ENCODE measurements at regions not wholly inside any gene's neighbourhood (a gene's known extent, or its start where the extent isn't known, plus 50 kb on each side); places are given as distances from the start of the nearest gene placed in this dataset.
"Not testable (repeated sequence)": the region's sequence is repeated elsewhere in the genome, so short reads cannot be mapped to it uniquely, and the experiment has no call there.

GRCh38 chr3:18236726-18237125, 188.4 kb downstream of the SATB1 start:
- DNase-seq (ENCODE audit: low read depth) = no peak

DNA sequence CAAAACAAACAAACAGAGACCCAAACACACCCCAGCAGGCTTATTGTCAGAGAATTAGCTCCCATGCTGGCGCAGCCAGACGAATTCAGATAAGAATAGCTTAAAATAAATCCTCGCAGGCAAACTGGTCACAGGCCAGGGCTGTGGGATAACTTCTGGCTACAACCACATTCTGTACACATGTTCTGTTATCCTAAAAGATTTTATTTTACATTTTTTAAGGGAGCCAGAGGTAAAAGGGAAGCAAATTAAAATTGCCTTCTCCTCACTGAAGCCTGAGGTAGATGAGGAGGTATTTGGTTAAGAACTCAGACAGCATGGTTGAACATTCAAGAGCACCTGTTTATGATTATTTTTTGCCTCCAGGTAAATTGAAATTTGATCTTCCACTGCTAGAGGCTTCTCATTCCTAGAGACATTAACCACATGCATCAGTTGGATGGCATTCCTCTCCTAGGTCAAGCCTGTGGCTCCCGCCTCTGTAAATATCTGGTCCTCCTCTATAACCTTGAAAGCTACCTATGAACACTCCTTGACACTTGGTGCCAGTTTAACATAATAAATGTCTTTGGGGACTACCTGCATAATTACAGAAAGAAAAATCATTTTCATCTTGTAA, 190.3 kb downstream of the SATB1 start:
- no peak for DNase-seq (ENCODE audit: low read depth)

DNA sequence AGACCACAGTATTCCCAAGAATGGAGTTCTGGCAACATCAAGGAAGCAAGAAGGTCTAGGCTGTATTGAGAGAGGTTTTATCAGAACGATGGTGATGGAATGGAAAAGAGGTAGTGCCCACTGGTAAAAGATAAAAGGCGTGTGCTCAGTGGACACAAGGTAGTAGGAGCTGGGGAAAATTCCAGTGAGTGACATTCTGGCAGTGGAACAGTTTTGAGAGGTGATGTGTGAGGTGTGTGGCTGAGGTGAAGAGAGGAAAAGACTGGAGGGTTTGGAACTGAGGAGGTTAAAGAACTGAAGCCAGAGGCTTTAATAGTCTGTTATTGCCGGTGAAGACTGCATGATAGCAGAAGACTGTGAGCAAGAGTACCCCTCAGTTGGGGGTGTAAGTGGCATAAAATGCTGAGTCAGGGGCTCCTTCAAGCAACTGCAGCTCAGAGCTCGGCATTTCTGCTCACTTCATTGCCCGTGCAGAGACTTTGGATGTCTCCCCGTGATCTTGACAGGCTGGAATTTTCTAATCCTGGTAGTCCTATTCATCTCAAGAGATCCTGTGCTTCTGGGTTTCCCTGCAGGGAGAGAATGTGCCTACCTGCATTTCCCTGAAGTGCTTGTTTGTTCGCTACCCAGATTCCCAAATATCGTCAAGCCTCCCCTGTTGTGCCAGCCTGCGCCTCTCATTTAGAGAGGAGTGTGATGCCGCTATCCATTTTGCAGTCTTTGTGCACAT, 191.0 kb downstream of the SATB1 start:
- no peak for DNase-seq (ENCODE audit: low read depth)

DNA sequence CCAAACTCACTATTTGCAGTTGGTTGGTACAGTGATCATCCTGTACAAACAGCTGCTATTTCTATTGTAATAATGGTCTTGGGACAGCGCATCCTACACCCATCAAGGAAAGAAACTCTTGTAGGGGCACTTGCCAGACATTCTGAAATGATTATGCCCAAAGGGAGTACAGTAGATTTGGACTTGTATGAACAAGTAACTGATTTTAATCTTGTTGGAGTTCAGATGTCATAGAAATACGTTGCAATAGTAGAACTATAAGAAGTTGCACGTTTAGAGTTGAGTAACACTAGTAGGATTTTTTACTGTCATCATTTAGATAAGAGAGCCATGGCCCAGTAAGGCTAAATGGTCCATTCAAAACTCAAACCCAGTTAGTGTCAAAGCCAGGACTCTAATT, 192.8 kb downstream of the SATB1 start:
- DNase-seq (ENCODE audit: low read depth) = no peak

GRCh38 chr3:18228060-18228459, 197.1 kb downstream of the SATB1 start:
- DNase-seq (ENCODE audit: low read depth) = no peak

DNA sequence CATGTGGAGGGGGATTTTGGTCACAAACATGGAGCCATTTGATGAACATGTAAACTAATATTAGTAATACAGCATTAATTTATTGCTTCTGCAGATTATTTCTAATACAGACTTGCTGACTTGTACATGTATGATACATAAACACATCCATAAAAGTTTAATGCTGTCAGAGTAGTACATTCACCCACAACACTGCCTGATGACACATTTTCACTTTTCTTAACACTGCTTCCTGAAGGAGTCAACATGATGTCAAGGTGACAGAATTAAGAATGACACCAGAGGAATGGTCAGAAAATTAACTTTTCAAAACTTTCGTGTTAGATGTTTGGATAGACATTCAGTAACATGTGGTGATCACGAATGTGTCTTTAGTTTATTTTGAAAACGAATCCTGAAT, 199.4 kb downstream of the SATB1 start:
- no peak for DNase-seq (ENCODE audit: low read depth)

DNA sequence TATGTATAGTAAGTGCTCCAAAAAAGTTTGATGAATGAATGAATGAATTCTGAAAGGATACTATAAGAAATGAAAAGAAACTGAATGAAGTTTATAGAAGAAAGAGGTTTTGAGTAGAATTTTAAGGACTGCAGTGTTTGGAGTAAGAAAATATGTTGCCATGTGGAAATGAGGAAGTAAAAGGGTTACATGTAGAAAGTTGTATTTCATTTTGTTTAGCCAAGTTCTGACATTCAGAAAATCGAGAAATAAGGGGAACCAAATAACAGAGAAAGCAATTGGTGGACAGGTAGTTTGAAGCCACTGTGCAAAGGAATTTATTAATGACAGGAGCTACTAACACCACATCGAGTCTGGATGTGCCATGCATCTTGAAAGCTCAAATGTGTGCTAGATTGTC, 200.7 kb downstream of the SATB1 start:
- DNase-seq (ENCODE audit: low read depth) = no peak

- DNase-seq (ENCODE audit: low read depth) = no peak
These were observed 201.2 kb downstream of the SATB1 start for GRCh38 chr3:18223974-18224373.

- no peak for DNase-seq (ENCODE audit: low read depth)
These were observed 201.6 kb downstream of the SATB1 start for GRCh38 chr3:18223571-18223970.

- no peak for DNase-seq (ENCODE audit: low read depth)
These were observed 202.5 kb downstream of the SATB1 start for GRCh38 chr3:18222686-18223085.

- no peak for DNase-seq (ENCODE audit: low read depth)
These were observed 207.5 kb downstream of the SATB1 start for GRCh38 chr3:18217507-18218174.

- DNase-seq (ENCODE audit: low read depth) = no peak
These were observed 208.1 kb downstream of the SATB1 start for GRCh38 chr3:18216996-18217395.

DNA sequence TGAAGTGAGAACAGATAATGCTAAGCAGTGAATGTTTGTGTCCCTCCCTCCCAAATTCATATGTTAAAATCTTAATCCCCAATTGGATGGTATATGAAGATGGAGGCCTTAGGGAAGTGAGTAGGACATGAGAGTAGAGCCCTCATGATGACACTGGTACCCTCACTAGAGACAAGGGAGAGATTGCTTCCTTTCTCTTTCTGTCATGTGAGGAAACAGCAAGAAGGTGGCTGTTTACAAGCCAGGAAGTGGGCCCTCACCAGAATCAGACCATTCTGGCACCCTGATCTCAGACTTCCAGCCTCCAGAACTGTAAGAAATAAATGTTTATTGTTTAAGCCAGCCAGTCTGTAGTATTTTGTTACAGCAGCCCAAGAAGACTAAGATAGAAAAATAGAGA, 209.5 kb downstream of the SATB1 start:
- no peak for DNase-seq (ENCODE audit: low read depth)

DNA sequence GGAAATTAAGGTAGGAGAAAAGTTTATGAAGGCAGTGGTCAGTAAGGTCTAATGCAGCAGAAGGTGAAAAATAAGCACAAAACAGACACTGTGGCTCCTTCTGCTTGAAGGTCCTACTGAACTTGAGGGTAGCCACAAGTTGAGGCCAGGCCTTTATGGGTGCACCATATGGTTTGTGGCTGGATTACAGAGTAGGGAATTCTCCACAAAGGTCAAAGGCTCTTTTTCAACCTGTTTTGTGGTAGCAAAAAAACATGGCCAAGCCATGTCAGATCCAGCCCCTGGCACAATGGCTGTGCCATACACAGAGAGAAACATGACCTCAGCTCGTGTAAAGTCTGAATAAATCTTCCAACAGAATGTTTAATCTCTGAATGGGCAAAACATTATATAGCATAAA, 214.0 kb downstream of the SATB1 start:
- no peak for DNase-seq (ENCODE audit: low read depth)

- DNase-seq (ENCODE audit: low read depth) = no peak
These were observed 216.3 kb downstream of the SATB1 start for GRCh38 chr3:18208856-18209255.

- no peak for DNase-seq (ENCODE audit: low read depth)
These were observed 217.0 kb downstream of the SATB1 start for GRCh38 chr3:18208091-18208490.

DNA sequence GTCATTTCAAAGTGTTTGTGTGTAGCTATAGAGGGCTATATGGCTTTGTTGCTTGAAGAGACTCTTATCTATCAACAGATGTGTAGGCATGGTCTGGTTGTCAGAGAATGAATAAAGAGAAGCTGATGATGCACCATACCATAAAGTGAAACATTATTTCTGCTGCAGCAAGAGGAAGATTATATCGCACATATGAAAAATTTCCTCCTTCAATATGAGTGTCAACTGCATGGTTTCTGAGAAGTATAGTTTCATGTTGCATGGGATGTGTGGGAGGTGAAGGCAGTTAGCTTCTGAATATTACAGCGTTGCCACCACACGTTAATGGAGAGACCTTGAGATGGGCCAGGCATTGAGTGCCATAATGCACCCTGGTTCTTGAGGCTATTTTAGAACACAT, 217.9 kb downstream of the SATB1 start:
- DNase-seq (ENCODE audit: low read depth) = no peak

DNA sequence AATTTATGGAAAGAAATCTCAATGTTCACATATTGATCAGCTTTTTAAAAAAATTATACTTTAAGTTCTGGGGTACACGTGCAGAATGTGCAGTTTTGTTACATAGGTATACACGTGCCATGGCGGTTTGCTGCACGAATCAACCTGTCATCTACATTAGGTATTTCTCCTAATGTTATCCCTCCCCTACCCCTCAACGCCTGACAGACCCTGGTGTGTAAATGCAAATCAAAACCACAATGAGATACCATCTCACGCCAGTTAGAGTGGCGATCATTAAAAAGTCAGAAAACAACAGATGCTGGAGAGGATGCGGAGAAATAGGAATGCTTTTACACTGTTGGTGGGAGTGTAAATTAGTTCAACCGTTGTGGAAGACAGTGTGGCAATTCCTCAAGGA, 219.4 kb downstream of the SATB1 start:
- DNase-seq (ENCODE audit: low read depth) = not testable (repeated sequence)

GRCh38 chr3:18201315-18201714, 223.8 kb downstream of the SATB1 start:
- no peak for DNase-seq (ENCODE audit: low read depth)

DNA sequence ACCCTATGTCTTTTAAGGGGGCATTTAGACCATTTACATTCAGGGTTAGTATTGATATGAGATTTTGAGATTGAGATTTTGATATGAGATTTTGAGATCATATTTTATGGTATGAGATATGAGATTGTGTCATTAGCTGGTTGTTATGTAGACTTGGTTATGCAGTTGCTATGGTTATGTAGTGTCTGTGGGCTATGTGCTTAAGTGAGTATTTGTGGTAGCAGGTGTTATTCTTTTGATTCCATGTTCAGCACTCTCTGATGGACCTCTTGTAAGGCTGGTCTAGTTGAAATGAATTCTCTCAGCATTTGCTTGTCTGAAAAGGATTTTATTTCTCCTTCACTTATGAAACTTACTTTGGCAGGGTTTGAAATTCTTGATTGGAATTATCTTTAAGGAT, 225.4 kb downstream of the SATB1 start:
- no peak for DNase-seq (ENCODE audit: low read depth)

- no peak for DNase-seq (ENCODE audit: low read depth)
These were observed 229.3 kb downstream of the SATB1 start for GRCh38 chr3:18195836-18196235.

GRCh38 chr3:18194431-18194830, 230.7 kb downstream of the SATB1 start:
- DNase-seq (ENCODE audit: low read depth) = no peak

DNA sequence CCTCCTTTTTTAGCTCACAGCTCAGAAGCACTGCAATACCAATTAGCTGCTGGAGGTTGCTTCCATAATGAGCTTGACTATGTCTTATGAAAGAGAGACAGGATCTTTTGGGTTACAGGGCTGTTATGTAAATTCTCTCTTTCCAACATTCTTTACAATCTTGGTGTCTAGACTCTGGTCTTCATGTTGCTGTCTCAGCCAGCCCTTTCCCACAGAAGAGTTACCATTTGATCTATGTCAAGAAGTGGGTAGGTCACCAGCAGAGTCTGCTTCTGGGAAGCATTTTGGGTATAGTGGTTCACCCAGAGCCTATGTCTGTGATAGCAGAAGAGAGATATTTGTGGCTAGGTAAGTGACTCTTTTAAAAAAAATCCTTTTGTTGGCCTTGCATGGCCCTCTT, 234.5 kb downstream of the SATB1 start:
- DNase-seq (ENCODE audit: low read depth) = no peak
